ENCODE measurements at regions not wholly inside any gene's neighbourhood (a gene's known extent, or its start where the extent isn't known, plus 50 kb on each side); places are given as distances from the start of the nearest gene placed in this dataset.

GRCh38 chr15:96390986-96391385 lies 60.5 kb downstream of the NR2F2 start:
- DNase-seq (ENCODE audit: low read depth), result no peak

GRCh38 chr15:96392380-96393208 lies 62.1 kb downstream of the NR2F2 start:
- no peak for DNase-seq (ENCODE audit: low read depth)

- no peak for DNase-seq (ENCODE audit: low read depth)
These were observed 62.7 kb downstream of the NR2F2 start for GRCh38 chr15:96393209-96393513.

DNA sequence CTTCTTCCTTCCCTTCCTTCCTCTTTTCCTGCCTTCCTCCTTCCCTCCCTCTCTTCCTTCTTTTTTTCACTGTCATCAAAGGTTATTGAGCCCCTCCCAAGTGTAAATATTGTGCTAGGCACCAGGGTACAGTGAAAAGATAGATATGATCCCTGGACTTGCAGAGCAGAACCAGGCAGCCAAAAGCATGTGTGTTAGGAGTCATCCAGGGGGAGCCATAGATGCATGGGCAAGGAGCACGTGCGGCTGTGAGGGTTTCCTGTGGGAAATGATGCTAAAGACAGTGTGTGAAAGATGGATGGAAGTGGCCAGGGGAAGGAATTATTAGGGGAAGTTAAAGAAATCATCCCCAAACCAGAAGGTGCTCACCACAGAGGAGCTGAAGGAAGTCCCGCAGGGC lies 65.2 kb downstream of the NR2F2 start:
- DNase-seq (ENCODE audit: low read depth), result no peak

- DNase-seq (ENCODE audit: low read depth), result no peak
These were observed 68.3 kb downstream of the NR2F2 start for GRCh38 chr15:96398776-96399175.

DNA sequence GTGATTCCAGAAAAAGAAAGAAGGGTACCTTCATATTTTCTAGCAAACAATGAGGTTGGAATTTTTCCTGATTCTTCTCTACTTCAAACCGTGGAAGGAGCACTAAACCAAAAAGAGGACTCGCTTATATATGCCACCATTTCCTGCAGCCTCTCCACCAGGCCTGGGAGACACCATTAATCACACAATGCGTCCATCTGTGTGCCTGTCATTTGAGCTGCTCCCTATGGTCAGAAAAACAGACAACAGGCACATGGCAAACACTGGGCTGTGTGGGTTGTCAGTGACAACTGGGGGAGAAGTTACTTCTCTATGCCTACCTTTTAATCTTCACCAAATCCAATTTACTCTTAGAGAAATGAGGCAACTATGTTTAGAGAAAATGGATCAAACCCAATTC lies 71.9 kb downstream of the NR2F2 start:
- DNase-seq (ENCODE audit: low read depth), result no peak

DNA sequence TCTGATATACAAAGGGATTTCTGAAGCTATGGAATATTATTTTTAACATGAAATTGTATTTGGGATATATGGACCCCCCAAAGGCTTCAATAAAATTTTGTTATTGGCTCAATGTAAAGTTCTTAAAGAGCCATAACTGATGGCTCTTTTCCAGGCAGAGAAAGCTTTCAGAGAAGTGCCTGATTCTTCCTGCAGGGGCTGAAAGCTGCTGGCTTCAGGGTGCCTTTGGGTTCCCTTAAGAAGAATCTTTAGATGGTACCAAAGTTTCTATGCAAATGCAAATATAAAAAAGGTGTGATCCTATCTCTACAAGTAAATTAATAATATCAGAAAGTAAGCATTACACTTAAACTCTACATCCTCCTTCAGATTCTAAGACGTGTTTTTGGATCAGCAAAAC lies 72.6 kb downstream of the NR2F2 start:
- no peak for DNase-seq (ENCODE audit: low read depth)

DNA sequence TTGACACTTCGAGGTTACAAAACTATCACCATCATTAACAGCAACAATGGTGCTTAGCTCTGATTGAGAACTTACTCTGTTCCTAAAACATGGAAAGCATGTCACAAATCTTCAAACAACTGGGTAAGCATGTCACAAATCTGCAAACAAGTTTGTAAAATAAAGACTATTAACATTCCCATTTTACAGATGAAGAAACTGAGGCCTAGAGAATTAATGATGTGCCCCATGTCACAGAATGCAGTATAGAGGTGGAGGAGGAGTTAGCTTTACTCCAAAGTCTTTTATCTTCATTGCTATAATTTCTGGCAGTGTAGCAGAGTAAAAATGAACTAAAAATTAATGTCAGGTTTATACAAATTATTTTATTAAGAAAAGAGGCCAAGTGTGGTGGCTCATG lies 73.4 kb downstream of the NR2F2 start:
- DNase-seq (ENCODE audit: low read depth), result no peak

- no peak for DNase-seq (ENCODE audit: low read depth)
These were observed 74.1 kb downstream of the NR2F2 start for GRCh38 chr15:96404560-96404959.

DNA sequence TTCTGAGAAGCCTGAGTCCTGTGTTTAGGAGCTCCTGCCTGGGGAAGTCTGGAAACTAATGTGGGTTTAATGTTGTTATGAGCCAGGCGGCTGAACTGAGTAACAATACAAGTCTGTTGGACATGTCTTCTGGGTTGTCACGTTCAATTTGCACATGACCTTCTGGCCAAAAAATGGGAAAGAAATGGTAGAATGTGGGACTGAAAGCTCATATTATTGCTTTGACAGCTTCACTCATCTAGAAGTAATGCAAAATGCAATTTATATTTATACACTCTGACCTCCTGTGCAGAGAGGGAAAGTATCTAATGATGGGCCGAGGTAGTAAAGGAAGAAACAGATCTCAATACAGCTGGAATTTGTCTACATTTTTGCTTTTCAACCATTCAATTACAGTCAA lies 75.8 kb downstream of the NR2F2 start:
- no peak for DNase-seq (ENCODE audit: low read depth)

DNA sequence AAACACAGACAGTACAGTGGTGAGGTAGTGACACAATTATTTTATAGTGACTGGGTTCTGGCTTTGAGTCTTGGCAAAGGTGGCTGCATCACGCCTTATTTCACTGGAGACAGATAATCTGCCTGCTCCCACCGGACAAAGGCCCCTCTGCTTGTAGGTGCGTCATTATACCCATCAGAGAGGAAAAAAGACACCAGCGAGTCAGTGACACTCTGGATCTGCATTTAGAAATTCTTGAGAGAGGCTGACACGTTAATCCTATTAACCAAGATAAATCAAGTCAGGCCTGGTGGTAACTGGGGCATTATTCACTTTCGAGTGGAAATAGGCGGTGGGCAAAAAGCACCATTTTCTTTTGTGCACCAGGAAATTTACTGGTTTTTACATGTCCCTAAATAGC lies 76.2 kb downstream of the NR2F2 start:
- no peak for DNase-seq (ENCODE audit: low read depth)

DNA sequence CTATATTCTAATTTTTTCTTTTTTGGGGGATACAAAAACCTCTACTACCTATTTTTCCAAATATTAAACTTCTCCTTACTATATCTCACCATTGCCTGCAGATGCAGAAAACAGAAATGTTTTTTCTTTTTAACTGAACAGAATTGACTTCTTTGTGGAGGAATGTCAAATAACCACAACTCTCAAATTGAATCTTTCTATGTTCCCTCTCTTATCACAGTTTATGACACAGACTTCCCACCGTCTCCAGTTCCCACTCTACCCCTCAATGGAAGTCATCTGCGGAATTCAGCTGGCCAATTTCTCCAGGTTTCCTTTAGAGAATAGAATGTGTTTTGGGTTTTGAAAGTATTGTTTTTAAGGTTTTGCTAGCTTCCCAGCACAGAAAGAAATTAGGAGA lies 77.0 kb downstream of the NR2F2 start:
- DNase-seq (ENCODE audit: low read depth), result no peak

DNA sequence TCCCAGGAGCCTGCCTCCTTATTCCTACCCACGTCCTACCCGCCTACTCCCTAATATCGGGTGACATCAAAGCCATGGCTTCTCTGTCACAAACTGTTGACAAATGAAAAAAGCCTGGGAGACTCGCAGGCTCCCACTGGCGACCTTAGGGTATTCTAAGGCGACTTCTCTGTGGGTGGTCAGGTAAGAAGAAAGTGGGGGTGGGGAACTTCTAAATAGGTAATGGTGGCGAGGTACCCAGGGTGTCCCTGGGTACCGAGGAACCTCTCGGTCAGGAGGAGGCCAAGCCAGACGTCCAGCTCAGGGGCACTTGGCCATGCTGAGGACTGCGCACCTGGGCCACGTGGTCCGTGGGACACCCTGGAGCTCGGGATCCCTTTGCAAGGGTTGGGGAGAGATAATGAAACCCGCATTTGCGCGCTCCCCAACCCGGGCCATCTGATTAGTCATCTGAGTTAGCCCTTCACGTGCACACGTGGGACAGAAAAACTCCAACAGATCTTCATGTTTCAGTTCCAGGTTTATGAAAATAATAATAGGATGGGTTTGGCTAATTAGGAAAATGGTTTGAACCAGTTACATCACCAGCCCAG lies 78.2 kb downstream of the NR2F2 start:
- DNase-seq (ENCODE audit: low read depth), result no peak

GRCh38 chr15:96409215-96410138 lies 79.0 kb downstream of the NR2F2 start:
- DNase-seq (ENCODE audit: low read depth), result no peak

DNA sequence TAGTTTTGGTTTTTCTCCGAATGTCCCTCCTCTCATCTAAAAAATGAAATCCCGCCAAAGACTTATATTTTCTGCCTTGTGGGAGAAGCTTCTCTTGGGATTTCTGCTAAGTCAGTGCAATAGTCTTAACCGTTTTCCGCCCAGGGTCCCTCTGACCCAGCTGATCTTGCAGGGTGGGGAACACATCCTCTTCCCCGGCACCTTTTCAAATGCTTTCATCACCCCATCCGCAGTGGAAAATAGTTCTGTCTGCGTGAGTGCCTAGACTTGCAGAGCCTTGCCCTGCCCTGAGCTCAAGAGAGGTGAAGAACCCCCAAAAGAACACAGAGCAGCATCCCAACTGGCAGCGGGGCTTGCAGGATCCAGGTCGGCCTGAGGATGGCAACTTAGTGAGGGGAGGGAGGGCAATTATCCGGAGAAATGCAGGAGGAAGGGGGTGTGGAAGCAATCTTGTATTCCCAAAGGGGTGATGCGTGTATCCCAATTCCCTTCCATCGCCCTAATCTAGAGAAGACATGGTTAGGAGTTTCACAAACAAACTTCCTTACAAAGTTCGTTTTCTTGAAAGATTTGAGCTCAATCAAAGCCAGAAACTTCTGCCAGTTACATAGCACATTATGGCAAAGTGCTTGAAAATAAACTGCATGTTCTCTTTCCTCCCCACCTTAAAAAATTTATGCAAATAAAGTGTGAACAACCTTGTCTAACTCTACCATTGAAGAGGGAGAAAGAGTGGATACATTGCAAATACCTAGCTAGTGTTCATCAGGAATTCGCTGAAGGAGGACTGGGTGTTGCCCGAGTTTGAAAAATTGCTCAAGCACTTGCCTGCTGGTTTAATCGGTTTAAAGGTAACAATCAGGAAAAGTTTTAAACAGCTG lies 79.9 kb downstream of the NR2F2 start:
- no peak for DNase-seq (ENCODE audit: low read depth)

DNA sequence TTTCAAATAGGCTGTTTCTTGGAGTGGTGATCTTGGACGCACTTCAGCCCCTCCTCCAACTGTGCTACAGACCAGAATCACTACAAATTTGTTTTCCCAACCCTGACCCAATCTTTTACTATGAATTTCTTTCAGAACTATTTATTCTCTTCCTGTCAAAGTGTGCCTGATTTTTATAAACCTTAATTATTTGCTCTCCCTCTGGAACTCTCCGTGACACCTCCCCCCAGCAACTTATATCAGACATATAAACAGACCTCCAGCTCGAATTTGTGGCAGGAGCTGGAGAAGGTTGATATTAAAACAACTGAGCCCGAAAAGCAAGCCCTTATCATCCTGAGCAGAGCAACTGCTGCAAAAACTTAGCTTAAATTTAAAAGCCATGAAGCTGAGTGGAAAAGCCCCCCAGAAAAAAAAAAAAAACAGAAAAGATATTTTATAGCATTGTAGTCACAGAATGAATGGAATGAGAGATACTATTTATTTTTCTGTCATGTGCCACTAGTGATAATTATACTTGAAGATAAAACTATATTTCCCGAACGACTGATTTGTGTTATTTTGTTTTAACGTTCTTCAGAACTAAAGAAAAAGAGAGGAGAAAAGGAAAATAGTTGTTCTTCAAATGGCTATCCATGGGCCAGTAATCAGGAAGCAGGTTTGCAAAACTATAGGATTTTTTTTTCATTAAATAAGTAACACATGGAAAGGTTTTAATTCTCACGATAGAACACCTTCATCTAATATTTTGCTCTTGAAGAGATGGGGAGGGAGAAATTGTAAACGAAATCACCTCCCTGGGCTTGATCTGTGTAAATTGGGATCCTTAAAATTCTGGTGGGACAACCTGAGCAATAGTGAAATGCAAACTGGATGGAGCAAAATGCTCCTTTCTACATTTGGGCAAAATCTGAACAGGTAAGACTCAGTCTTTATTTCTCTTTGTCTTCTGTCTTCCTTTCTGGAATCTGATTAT lies 80.8 kb downstream of the NR2F2 start:
- DNase-seq (ENCODE audit: low read depth), result no peak

GRCh38 chr15:96412045-96412905 lies 81.8 kb downstream of the NR2F2 start:
- DNase-seq (ENCODE audit: low read depth), result no peak

DNA sequence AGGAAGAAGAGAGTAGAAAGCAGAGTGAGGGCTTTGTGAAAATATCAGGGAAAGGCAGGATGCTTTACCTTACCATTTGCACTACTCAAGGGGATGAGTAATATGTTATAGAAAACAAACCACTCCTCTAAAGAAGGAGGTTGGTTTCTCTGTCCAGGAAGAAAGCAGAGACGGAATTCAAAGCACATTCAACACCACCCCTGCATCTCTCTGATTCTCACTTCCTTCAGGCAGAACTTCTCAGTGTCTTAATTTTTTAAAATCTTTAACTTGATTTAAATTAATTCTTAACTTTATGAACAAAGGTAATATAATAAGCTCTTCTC lies 82.4 kb downstream of the NR2F2 start:
- no peak for DNase-seq (ENCODE audit: low read depth)

GRCh38 chr15:96413657-96414056 lies 83.2 kb downstream of the NR2F2 start:
- no peak for DNase-seq (ENCODE audit: low read depth)

- DNase-seq (ENCODE audit: low read depth), result no peak
These were observed 84.4 kb downstream of the NR2F2 start for GRCh38 chr15:96414875-96415274.

Measured in GM04504 (cell line).